ENCODE measurements at regions not wholly inside any gene's neighbourhood (a gene's known extent, or its start where the extent isn't known, plus 50 kb on each side); places are given as distances from the start of the nearest gene placed in this dataset.

- ATAC-seq (no peak), DNase-seq (ENCODE audit: low spot score in 2 of 2) (no peak)
- H3K4me3 Mint-ChIP-seq: no peak overlapping the region
- peaks cover 14% of the 10 kb centered on the region for H3K9me3 Mint-ChIP-seq
- no peaks in the 10 kb centered on the region for H3K4me1 Mint-ChIP-seq
- no peaks in the 10 kb centered on the region for H3K36me3 Mint-ChIP-seq
- no peak overlapping the region for H3K27ac Mint-ChIP-seq
These were observed 485.9 kb upstream of the KLF4 start for GRCh38 chr9:107975426-107976010.

- Mint-ChIP-seq H3K36me3 (no peaks in the 10 kb centered on the region), H3K4me3 (no peak overlapping the region), H3K27ac (no peak overlapping the region), H3K4me1 (no peaks in the 10 kb centered on the region), H3K9me3 (peaks cover 14% of the 10 kb centered on the region)
- DNase-seq (ENCODE audit: low spot score in 2 of 2) (no peak), ATAC-seq (no peak)
These were observed 483.9 kb upstream of the KLF4 start for GRCh38 chr9:107973451-107973850.

- no peak overlapping the region for H3K27ac Mint-ChIP-seq
- no peak for DNase-seq (ENCODE audit: low spot score in 2 of 2)
- no peaks in the 10 kb centered on the region for H3K36me3 Mint-ChIP-seq
- no peak overlapping the region for H3K4me3 Mint-ChIP-seq
- H3K9me3 Mint-ChIP-seq: peaks cover 14% of the 10 kb centered on the region
- H3K4me1 Mint-ChIP-seq: no peaks in the 10 kb centered on the region
- ATAC-seq: no peak
These were observed 482.8 kb upstream of the KLF4 start for GRCh38 chr9:107972346-107972745.

- Mint-ChIP-seq H3K4me3 (no peak overlapping the region), H3K36me3 (no peaks in the 10 kb centered on the region), H3K9me3 (peaks cover 18% of the 10 kb centered on the region), H3K4me1 (no peaks in the 10 kb centered on the region), H3K27ac (no peak overlapping the region)
- DNase-seq (ENCODE audit: low spot score in 2 of 2) (no peak), ATAC-seq (no peak)
These were observed 481.7 kb upstream of the KLF4 start for GRCh38 chr9:107971241-107971640.

GRCh38 chr9:107970726-107971125 lies 481.2 kb upstream of the KLF4 start:
- DNase-seq (ENCODE audit: low spot score in 2 of 2) (no peak), ATAC-seq (no peak)
- Mint-ChIP-seq H3K4me3 (no peak overlapping the region), H3K9me3 (peaks cover 17% of the 10 kb centered on the region), H3K27ac (no peak overlapping the region), H3K4me1 (no peaks in the 10 kb centered on the region), H3K36me3 (no peaks in the 10 kb centered on the region)

GRCh38 chr9:107969727-107970126 lies 480.2 kb upstream of the KLF4 start:
- Mint-ChIP-seq H3K9me3 (peaks cover 14% of the 10 kb centered on the region), H3K4me1 (no peaks in the 10 kb centered on the region), H3K36me3 (no peaks in the 10 kb centered on the region), H3K4me3 (no peak overlapping the region), H3K27ac (no peak overlapping the region)
- DNase-seq (ENCODE audit: low spot score in 2 of 2) (no peak), ATAC-seq (no peak)

- Mint-ChIP-seq H3K27ac (no peak overlapping the region), H3K4me1 (no peaks in the 10 kb centered on the region), H3K9me3 (peaks cover 9% of the 10 kb centered on the region), H3K36me3 (no peaks in the 10 kb centered on the region), H3K4me3 (no peak overlapping the region)
- ATAC-seq (no peak), DNase-seq (ENCODE audit: low spot score in 2 of 2) (no peak)
These were observed 479.6 kb upstream of the KLF4 start for GRCh38 chr9:107969141-107969540.

- ATAC-seq (no peak), DNase-seq (ENCODE audit: low spot score in 2 of 2) (no peak)
- Mint-ChIP-seq H3K36me3 (no peaks in the 10 kb centered on the region), H3K9me3 (peaks cover 14% of the 10 kb centered on the region), H3K4me1 (no peaks in the 10 kb centered on the region), H3K27ac (no peak overlapping the region), H3K4me3 (no peak overlapping the region)
These were observed 473.7 kb upstream of the KLF4 start for GRCh38 chr9:107963246-107963645.

GRCh38 chr9:107960916-107961315 lies 471.3 kb upstream of the KLF4 start:
- no peak for ATAC-seq

GRCh38 chr9:107954312-107954711 lies 464.7 kb upstream of the KLF4 start:
- H3K9me3 Mint-ChIP-seq: peaks cover 17% of the 10 kb centered on the region
- no peak for ATAC-seq
- no peaks in the 10 kb centered on the region for H3K36me3 Mint-ChIP-seq
- no peak overlapping the region for H3K27ac Mint-ChIP-seq
- no peaks in the 10 kb centered on the region for H3K4me1 Mint-ChIP-seq
- H3K4me3 Mint-ChIP-seq: no peak overlapping the region
- no peak for DNase-seq (ENCODE audit: low spot score in 2 of 2)

More at GRCh38 chr9:107960916-107961315, 471.3 kb upstream of the KLF4 start:
- Mint-ChIP-seq H3K4me1 (no peaks in the 10 kb centered on the region), H3K4me3 (no peak overlapping the region), H3K36me3 (no peaks in the 10 kb centered on the region), H3K9me3 (peaks cover 7% of the 10 kb centered on the region), H3K27ac (no peak overlapping the region)
- no peak for DNase-seq (ENCODE audit: low spot score in 2 of 2)

- no peaks in the 10 kb centered on the region for H3K36me3 Mint-ChIP-seq
- ATAC-seq (no peak), DNase-seq (ENCODE audit: low spot score in 2 of 2) (no peak)
- H3K9me3 Mint-ChIP-seq: peaks cover 17% of the 10 kb centered on the region
- H3K4me3 Mint-ChIP-seq: no peak overlapping the region
- H3K4me1 Mint-ChIP-seq: no peaks in the 10 kb centered on the region
- H3K27ac Mint-ChIP-seq: no peak overlapping the region
These were observed 464.1 kb upstream of the KLF4 start for GRCh38 chr9:107953556-107954125.

GRCh38 chr9:107952773-107953172 lies 463.2 kb upstream of the KLF4 start:
- peaks cover 17% of the 10 kb centered on the region for H3K9me3 Mint-ChIP-seq
- no peak overlapping the region for H3K4me3 Mint-ChIP-seq
- no peak for DNase-seq (ENCODE audit: low spot score in 2 of 2)
- H3K36me3 Mint-ChIP-seq: no peaks in the 10 kb centered on the region
- no peak overlapping the region for H3K27ac Mint-ChIP-seq
- no peaks in the 10 kb centered on the region for H3K4me1 Mint-ChIP-seq
- ATAC-seq: no peak

GRCh38 chr9:107951511-107951910 lies 461.9 kb upstream of the KLF4 start:
- Mint-ChIP-seq H3K36me3 (no peaks in the 10 kb centered on the region), H3K27ac (no peak overlapping the region), H3K9me3 (peaks cover 17% of the 10 kb centered on the region), H3K4me3 (no peak overlapping the region), H3K4me1 (no peaks in the 10 kb centered on the region)
- ATAC-seq (no peak), DNase-seq (ENCODE audit: low spot score in 2 of 2) (no peak)

GRCh38 chr9:107949061-107949460 lies 459.5 kb upstream of the KLF4 start:
- no peak overlapping the region for H3K4me3 Mint-ChIP-seq
- no peak for DNase-seq (ENCODE audit: low spot score in 2 of 2)

GRCh38 chr9:107948601-107949000 lies 459.0 kb upstream of the KLF4 start:
- Mint-ChIP-seq H3K4me3 (no peak overlapping the region), H3K4me1 (no peaks in the 10 kb centered on the region), H3K27ac (no peak overlapping the region), H3K36me3 (no peaks in the 10 kb centered on the region), H3K9me3 (peaks cover 15% of the 10 kb centered on the region)
- DNase-seq (ENCODE audit: low spot score in 2 of 2): no peak
- ATAC-seq: no peak

More at GRCh38 chr9:107949061-107949460, 459.5 kb upstream of the KLF4 start:
- no peaks in the 10 kb centered on the region for H3K36me3 Mint-ChIP-seq
- no peak overlapping the region for H3K27ac Mint-ChIP-seq
- H3K9me3 Mint-ChIP-seq: peaks cover 15% of the 10 kb centered on the region
- H3K4me1 Mint-ChIP-seq: no peaks in the 10 kb centered on the region
- ATAC-seq: no peak

GRCh38 chr9:107948086-107948485 lies 458.5 kb upstream of the KLF4 start:
- H3K4me3 Mint-ChIP-seq: no peak overlapping the region
- H3K36me3 Mint-ChIP-seq: no peaks in the 10 kb centered on the region
- no peak overlapping the region for H3K27ac Mint-ChIP-seq
- ATAC-seq: no peak
- DNase-seq (ENCODE audit: low spot score in 2 of 2): no peak
- H3K9me3 Mint-ChIP-seq: peaks cover 16% of the 10 kb centered on the region
- H3K4me1 Mint-ChIP-seq: no peaks in the 10 kb centered on the region

All from stimulated activated effector memory CD8-positive, alpha-beta T cell treated with anti-CD3 and anti-CD28 coated beads, Interleukin-12 subunit alpha, Interleukin-12 subunit beta, amount 100 ng/mL, for 72 hours (primary cell).